C1 segment of cervical spinal cord (tissue), 14 donors: ENCODE measurements at regions not wholly inside any gene's neighbourhood (a gene's known extent, or its start where the extent isn't known, plus 50 kb on each side); places are given as distances from the start of the nearest gene placed in this dataset.

Experiments used
- DNase-seq, 14 donors: peaks; one replicate each; lab custom pipeline; 2025; lab: John Stamatoyannopoulos, UW

GRCh38 chr12:98211909-98212695 lies 303.3 kb upstream of the TMPO start:
- DNase-seq: no peak

- no peak for DNase-seq
Observed at GRCh38 chr12:98213556-98213955, 301.8 kb upstream of the TMPO start.

GRCh38 chr12:98217257-98217656 lies 298.1 kb upstream of the TMPO start:
- no peak for DNase-seq

- no peak for DNase-seq
Observed at GRCh38 chr12:98220636-98221035, 294.8 kb upstream of the TMPO start.

- peak in 1 of 14 donors; percentile 9 for DNase-seq
Observed at GRCh38 chr12:98221243-98221808, 294.1 kb upstream of the TMPO start.

GRCh38 chr12:98222135-98222534 lies 293.3 kb upstream of the TMPO start:
- DNase-seq: no peak

GRCh38 chr12:98224584-98225221 lies 290.7 kb upstream of the TMPO start:
- DNase-seq: no peak

- no peak for DNase-seq
Observed at GRCh38 chr12:98227162-98227561, 288.2 kb upstream of the TMPO start.

- no peak for DNase-seq
Observed at GRCh38 chr12:98228683-98229539, 286.5 kb upstream of the TMPO start.

GRCh38 chr12:98229540-98229924 lies 285.9 kb upstream of the TMPO start:
- DNase-seq: no peak

- no peak for DNase-seq
Observed at GRCh38 chr12:98232753-98233390, 282.5 kb upstream of the TMPO start.

- DNase-seq: no peak
Observed at GRCh38 chr12:98235301-98235700, 280.1 kb upstream of the TMPO start.

- no peak for DNase-seq
Observed at GRCh38 chr12:98238515-98239130, 276.8 kb upstream of the TMPO start.

GRCh38 chr12:98243190-98243589 lies 272.2 kb upstream of the TMPO start:
- DNase-seq: no peak

GRCh38 chr12:98244136-98244535 lies 271.3 kb upstream of the TMPO start:
- DNase-seq: no peak

- DNase-seq: no peak
Observed at GRCh38 chr12:98253207-98254037, 262.0 kb upstream of the TMPO start.

- DNase-seq: no peak
Observed at GRCh38 chr12:98256830-98257229, 258.6 kb upstream of the TMPO start.

- DNase-seq: no peak
Observed at GRCh38 chr12:98259693-98260092, 255.7 kb upstream of the TMPO start.

- no peak for DNase-seq
Observed at GRCh38 chr12:98260276-98260675, 255.1 kb upstream of the TMPO start.

- no peak for DNase-seq
Observed at GRCh38 chr12:98262902-98263301, 252.5 kb upstream of the TMPO start.
